GDM1 (cell line): ENCODE measurements at regions not wholly inside any gene's neighbourhood (a gene's known extent, or its start where the extent isn't known, plus 50 kb on each side); places are given as distances from the start of the nearest gene placed in this dataset.
"Not testable (repeated sequence)": the region's sequence is repeated elsewhere in the genome, so short reads cannot be mapped to it uniquely, and the experiment has no call there.

Source experiments
- DNase-seq: peaks from one replicate; lab custom pipeline; 2025; lab: John Stamatoyannopoulos, UW

DNA sequence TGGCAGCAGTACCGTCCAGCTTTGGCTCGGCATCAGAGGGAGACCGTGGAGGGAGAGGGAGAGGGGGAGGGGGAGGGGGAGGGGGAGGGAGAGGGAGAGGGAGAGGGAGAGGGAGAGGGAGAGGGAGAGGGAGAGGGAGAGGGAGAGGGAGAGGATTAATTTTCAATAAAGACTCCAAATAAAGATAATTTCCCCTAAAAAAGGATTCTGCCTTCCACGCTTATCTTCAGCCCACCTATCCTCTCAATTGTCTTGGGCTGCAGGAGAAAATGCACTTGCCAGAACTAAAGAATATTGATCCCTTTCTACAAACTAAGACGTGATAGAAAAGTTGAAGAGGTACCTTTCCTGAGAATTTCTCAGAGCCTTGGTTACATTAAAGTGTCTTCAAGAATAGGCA lies 206.9 kb upstream of the CBLB start:
- not testable (repeated sequence) for DNase-seq

DNA sequence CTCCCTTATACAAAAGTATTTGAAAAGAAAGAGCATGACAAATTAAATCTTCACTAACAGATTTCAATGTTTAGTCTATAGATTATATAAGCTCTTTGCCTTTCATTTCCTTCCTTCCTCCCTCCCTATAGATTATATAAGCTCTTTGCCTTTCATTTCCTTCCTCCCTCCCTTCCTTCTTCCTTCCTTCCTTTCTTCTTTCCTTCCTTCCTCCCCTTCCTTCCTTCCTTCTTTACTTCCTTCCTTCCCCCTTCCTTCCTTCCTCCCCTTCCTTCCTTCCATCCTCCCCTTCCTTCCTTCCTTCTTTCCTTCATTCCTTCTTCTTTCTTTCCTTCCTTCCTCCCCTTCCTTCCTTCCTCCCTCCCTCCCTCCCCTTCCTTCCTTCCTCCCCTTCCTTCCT lies 209.8 kb upstream of the CBLB start:
- no peak for DNase-seq

DNA sequence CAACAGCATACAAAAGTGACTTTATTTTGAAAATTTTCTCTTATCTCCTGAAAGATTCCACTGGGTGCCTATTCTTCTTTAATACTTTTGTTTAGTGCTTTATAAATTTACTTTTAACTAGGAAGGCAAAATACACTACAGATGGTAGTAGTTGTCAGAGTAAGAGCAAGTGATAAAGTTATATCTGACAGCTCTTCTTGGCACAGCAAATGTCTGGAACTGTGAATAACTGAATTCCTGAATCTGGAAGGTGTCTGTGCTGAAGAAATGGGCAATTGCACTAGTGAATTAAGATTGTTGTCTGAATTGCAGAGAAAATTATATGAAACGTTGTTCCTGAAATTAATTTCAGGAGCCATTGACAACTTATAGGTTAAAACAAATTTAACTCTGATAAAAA lies 213.8 kb upstream of the CBLB start:
- no peak for DNase-seq

DNA sequence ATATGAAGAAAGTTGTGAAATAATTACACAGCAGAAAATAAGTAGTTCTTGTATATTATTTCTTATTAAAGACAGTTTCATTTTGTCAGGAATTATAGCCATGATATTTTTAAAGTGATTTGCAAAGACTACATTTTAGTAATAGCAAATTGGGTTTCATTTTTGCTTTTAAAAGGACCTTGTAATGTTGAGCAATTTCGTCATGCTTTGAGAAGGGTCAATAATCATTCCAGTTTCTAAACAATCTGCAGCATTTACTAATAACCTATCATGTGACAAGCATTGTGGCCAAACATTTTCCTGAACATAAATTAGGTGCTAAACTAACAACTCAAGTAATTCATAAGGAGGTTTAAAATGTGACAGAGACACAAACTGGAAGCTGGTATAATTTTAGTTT lies 214.4 kb upstream of the CBLB start:
- DNase-seq = no peak

DNA sequence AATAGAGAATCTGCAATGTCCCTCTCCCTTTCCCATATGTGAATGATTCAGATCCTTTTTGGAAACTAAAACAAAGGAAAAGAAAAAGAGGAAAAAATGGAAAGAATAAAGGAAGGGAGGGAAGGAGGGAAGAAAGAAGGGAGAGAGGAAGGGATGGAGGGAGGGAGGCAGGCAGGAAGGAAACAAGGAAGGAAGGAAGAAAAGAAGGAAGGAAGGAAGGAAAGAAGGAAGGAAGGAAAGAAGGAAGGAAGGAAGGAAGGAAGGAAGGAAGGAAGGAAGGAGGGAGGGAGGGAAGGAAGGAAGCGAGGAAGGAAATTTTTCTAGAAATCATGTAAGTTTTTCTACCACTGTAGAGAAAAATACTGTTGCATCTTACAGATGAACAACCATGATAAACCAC lies 215.0 kb upstream of the CBLB start:
- DNase-seq = no peak

DNA sequence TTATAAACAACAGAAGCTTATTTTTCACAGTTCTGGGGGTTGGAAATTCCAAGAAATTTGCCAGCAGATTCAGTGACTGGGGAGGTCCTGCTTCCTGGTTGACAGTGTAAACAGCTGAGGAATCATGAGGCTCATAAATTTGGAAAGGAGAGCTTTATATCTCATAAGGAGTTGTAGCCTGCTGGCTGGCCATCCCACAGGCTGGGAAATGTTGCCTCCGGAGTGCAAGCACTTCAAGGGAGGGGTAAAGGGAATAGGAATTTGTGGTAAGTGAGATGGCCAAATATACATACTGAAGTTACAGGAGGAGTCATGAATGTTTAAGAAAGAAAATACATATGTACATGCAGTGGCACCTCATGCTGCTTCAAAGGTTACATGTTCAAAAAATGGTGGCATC lies 217.2 kb upstream of the CBLB start:
- DNase-seq = no peak

DNA sequence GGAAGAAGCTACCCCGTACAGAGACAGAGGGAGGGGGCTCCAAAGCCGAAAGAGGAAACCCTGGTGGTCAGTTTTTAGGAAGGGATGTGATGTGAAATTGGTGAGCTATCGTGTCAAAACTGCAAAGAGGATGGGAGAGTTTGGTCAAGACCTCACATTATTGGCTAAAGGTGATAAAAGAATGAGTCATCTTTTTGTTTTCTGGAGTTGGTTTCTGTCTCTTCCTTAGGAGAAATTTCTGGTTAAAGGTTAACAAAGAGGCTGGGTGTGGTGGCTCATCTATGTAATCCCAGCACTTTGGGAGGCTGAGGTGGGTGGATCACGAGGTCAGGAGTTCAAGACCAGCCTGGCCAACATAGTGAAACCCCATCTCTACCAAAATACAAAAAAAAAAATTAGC lies 217.8 kb upstream of the CBLB start:
- no peak for DNase-seq

DNA sequence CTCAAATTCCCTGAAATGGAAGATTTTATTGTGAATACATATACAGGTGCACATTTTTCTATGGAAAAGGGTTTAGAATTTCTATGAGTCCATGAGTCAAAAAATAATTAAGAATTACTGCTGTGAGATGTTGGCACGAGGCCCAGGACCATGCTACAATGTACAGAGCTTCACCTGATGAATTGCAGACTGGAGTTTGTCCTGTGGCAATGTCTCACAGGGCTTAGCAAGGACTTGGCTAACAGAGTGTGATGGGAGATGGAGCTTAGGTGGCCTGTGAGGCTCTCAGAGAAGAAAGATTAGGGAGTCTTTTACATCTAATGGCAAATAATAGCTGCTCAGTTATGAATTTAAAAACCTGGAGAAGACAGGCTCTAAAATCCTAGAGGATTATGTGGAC lies 219.5 kb upstream of the CBLB start:
- DNase-seq = no peak

DNA sequence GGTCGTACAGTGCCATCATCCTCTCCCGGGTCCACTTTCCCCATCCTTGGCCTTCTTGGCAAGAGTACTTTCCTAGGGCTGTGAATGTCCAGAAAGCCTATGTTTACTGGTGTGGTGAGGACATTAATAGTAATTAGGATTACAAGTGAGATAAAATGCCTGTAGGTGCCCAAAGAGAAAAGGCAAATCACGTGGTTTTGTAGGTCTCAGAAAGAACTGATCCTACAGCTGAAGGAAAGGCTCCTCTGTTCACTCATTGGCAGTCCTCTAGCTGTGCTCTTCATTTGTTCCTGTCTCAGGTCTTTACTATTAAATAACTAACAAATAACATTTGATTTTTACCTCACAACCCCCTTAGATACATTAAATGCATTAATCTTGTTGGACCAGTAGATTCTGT lies 220.1 kb upstream of the CBLB start:
- DNase-seq = no peak

DNA sequence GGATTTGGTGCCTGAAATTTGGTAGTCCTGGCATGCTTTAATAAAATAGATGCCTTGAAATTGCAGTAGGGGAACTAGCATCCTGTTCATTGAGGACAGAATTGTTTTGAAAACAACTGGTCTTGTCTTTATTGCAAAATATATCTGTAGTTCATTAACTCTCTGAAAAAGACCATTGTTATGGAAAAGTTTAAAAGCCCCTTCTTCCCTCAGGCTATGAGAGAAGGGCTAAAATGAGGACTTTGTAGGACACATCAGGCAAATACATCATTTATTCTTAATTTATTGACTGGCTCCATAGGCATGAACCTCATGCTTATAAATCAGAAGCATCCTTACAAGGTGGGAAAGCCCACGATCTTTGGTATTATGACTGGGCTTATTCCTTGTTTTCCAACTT lies 221.0 kb upstream of the CBLB start:
- no peak for DNase-seq

DNA sequence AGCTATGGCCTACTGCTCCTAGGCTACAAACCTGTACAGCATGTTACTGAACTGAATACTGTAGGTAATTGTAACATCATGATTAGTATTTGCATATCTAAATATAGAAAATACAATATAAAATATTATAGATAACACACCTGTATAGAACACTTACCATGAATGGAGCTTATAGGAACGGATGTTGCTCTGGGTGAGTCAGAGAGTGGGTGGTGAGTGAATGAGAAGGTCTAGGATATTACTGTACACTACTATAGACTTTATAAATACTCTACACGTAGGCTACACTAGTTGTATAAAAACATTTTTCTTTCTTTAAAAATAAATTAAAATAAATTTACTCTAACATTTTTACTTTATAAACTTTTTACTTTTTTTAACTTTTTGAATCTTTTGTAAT lies 224.0 kb upstream of the CBLB start:
- no peak for DNase-seq

DNA sequence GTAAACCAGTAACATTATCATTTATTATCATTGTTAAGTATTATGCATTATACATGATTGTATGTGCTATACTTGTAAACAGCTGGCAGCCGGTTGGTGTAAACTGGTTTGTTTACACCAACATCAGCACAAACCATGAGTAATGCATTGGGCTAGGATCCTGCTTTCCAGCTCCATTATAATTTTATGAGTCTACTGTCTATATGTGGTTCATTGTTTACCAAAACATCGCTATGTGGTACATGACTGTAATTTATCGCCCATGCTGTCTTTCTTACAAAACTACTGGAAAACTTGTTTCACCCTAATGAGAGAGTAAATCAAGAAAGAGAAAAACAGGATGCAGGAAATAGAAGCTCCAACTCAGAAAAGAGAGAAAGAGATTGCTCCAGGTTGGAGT lies 224.8 kb upstream of the CBLB start:
- no peak for DNase-seq

DNA sequence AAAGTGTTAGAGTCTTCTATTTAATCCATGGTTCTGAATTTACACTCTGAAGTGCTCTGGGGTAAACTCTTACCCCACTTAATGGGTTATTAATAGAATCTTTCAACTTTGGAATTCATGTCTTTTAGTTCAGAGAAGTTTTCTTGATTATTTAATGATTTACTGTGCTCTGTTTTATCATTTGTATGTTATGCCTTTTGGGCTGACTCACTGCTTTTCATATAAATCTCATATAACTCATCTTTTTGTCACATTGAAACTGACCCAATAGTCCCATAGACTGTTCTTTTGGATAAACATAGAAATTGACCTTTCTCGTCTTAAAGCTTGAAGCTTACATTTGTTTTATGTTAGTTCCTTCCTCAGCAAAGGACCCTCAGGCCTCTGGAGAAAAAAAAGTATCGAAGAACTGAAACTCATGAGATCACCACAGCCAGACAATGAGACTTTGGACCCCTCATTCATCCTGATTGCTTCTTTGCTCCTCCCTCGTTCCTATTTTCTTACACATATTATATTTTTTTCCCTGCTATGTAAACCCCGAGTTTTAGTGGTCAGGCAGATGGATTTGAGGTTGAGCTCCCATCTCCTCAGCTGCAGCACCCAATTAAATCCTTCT lies 229.1 kb upstream of the CBLB start:
- DNase-seq = no peak

DNA sequence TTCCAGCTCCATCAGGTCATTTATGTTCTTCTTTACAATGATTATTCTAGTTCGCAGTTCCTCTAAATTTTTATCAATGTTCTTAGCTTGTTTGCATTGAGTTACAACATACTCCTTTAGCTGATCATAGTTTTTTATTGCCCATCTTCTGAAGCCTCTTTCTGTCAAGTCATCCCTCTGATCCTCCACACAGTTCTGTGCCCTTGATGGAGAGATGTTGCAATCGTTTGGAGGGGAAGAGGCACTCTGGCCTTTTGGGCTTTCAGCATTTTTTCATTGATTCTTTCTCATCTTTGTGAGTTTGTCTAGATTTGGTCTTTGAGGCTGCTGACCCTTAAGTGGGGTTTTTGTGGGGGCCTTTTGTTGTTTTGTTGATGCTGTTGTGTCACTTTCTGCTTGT lies 234.6 kb upstream of the CBLB start:
- DNase-seq = no peak

DNA sequence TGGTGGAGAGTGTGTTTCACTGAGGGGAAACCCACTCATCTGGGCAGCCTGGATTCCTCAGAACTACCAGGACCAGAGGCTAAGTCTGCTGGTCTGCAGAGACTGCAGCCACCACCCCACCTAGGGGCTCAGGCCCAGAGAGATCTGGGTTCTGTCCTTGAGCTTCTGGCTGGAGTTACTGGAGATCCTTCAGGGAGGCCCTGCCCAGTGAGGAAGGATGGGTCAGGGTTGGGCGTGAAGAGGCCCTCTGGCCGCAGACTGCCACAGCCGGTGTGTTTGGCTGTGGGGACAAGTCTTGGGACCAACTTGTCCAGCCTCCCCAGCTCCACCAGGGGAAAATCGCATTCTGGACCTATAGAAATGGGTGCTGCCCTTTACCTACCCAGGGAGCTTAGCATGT lies 235.3 kb upstream of the CBLB start:
- DNase-seq = no peak

DNA sequence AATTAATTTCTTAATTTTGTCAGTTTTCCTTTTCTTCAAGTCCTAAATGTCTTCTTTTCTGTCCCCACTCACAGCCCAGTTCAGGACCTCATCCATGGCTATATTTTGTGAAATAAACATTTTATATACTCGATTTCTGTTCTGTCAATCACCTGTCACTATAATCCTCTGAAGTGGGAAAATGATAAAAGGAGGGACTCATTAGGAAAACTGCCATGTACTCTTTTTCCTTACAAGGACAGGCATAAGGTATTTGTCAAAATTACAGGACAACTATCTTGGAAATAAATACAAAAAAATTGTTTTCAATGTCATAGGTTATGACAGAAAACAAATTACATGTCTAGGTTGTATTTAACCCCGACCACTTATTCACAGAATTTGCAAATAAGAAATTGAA lies 240.1 kb upstream of the CBLB start:
- no peak for DNase-seq

DNA sequence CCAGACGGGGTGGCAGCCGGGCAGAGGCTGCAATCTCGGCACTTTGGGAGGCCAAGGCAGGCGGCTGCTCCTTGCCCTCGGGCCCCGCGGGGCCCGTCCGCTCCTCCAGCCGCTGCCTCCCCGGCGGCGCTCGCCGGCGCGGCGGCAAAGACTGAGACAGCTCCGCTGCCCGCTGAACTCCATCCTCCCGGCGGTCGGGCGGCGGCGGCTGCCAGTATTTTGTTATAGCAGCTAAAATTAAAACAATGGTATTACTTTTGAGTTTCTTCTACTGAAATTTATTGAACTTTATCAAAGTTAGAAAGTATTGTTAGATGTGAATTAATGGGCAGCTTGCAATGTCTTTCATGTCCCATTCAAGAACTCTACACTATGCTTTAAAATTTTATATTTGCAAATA lies 243.7 kb upstream of the CBLB start:
- DNase-seq = not testable (repeated sequence)

DNA sequence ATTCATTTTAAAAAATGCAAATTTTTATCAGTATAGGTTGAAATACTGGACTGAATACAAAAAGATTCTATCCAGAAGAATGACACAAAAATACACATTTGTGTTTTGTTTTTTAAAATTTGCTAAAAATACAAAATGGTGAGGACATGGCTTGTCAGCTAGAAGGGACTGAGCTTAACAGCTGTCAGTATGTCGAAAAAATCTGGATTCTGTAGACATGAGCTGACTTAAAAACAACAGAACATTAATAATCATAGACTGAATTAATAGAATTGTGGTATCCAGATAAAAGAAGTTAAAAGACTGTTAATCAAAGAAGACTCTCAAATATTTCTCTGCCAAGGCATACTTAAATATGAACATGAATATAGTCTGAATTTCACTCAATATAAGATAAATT lies 244.9 kb upstream of the CBLB start:
- DNase-seq = no peak

DNA sequence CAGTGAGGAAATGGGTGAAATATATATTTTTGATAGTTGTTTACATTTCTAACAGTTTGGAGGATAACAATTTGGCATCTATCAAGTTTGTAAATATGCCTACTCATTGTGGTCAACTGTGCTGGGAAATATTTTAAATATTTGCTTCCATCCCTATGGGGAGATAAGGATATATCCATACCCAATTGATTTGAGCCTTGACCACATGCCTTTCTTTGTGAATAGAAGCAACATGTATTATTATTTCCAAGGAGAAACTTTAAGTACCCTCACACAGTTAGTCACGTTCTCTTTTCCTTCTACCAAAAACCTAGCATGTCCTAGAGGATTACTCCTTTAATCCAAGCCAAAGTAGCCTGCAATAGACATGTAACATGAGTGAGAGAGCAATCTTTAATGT lies 245.4 kb upstream of the CBLB start:
- no peak for DNase-seq

DNA sequence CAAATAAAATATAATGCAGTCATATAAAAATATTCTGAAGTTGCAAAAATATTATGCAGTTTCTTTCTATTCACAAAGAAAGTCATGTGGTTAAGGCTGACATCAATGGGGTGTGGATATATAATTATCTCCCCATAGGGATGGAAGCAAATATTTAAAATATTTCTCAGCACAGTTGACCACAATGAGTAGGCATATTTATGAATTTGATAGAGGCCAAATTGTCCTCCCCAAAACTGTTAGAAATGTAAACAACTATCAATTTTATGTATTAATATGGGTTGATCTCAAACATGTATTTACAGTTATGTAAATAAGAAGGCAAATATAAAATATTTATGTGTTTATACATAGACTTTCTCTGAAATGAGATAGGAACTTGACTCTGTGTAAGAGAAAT lies 246.0 kb upstream of the CBLB start:
- DNase-seq = no peak

DNA sequence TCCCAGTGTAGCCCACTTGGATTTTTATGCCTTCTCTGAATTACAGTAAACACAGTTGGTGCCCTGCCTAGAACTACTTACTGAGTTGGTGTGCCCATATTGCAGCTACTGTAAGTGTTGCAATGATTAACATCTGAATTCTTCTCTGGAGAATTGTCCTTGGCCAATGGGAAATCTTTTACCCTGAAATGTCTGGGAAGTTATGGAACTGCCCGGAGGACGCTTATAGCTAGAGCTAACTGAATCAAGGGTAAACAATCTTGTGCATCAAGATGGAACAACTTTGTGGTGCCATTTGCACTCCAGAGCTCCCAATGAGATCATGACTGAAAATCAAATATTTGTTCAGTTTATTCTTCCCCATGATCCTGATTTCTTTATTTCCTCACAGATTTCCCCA lies 246.7 kb upstream of the CBLB start:
- no peak for DNase-seq

DNA sequence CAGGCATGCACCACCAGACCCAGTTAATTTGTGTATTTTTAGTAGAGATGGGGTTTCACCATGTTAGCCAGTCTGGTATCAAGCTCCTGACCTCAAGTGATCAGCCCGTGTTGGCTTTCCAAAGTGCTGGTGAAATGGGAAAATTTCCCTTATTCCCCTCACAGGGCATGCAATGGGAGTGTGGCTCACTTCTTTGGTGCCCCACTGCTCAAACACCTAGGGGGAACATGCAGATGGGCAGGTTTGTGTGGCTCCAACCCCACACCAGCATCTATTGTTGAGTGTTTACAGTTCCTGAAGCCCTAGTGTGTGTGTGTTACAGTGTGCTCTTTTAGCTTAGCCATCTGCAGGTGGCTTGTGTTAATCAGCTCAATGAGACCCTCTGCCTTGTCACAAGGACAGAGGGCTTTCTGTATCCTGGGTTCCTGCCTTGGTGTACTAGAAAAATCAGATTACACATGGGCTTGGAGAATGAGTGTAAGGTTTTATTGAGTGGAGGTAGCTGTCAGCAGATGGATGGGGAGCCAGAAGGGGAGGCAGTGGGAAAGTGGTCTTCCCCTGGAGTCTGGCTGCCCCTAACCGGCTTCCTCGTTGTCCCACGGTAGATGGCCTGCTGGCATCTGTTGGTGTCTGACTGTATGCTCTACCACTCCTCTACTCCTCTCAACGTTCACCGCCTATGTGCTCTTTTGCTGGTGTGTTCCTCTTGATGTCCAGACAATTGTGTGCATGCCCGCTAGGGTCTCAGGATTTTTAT lies 248.1 kb upstream of the CBLB start:
- DNase-seq = no peak

DNA sequence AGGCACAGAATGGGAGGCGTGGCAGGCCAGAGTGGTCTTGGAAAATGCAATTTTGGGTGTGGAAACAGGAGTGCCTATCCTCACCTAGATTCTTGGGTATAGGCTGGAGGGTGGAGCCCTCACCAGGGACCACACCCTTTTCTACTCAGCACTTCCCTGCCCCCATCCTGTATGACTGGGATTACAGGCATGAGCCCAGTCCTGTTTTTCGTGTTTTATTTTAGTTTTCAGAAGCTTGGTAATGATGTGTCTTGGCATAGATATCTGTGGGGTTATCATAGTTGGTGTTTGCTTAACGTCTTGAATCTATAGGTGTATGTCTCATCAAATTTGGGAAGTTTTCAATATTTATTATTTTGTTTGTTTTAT lies 248.7 kb upstream of the CBLB start:
- no peak for DNase-seq

DNA sequence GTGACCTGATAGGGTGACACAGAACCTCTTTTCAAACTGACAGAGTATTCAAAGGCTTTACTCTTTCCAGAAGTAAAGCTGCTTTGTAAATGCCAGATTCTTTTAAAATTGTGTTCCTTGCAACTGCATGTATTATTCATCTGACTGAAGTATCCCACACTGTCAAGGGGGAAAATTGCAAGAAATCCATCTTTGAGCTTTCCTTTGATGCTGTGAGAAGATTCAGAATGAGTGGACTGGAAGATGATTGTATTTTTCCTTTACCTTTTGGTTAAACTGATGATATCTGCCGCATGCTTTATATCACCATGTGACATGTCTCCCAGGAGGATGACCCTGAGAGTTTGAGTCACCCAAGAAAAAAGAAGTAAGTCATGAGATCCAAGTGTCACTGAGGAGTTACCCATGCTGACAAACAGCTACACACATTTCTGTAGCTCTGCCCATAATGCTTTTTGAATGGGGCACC lies 250.8 kb upstream of the CBLB start:
- no peak for DNase-seq
